Omental fat pad (tissue), 3 donors: ENCODE measurements at regions not wholly inside any gene's neighbourhood (a gene's known extent, or its start where the extent isn't known, plus 50 kb on each side); places are given as distances from the start of the nearest gene placed in this dataset.
"Not testable (repeated sequence)": the region's sequence is repeated elsewhere in the genome, so short reads cannot be mapped to it uniquely, and the experiment has no call there.

Source experiments
- ATAC-seq: fragments of 150-250 bp; one replicate; pipeline ENCODE4 v1.9.1; 2016; ENCODE audit warnings: mild to moderate bottlenecking, moderate library complexity; ENCODE audit not compliant: low FRiP score
- DNase-seq: peaks from one replicate; pipeline ENCODE4 v3.0.0-alpha.2; 2019; ENCODE audit warnings: low spot score
- CTCF ChIP-seq, 3 donors: fragments of 450-650 bp; IDR thresholded peaks; one replicate each; pipeline ENCODE4 v1.5.1; 2016 to 2017; ENCODE audit warnings: antibody characterized with exemption in 3 of 3, mild to moderate bottlenecking in 3 of 3, moderate library complexity in 2 of 3

GRCh38 chr1:118558933-118559332 lies 373.9 kb upstream of the SPAG17 start:
- DNase-seq (no peak), ATAC-seq (no peak)

GRCh38 chr1:118556936-118557335 lies 371.9 kb upstream of the SPAG17 start:
- TF ChIP-seq CTCF (IDR thresholded peaks at IDR 0.05), result no peak
- ATAC-seq, result no peak
- DNase-seq, result no peak

More at GRCh38 chr1:118558933-118559332, 373.9 kb upstream of the SPAG17 start:
- TF ChIP-seq CTCF (IDR thresholded peaks at IDR 0.05), result no peak

GRCh38 chr1:118555638-118556037 lies 370.6 kb upstream of the SPAG17 start:
- DNase-seq, result no peak
- TF ChIP-seq CTCF (IDR thresholded peaks at IDR 0.05), result no peak
- ATAC-seq, result no peak

GRCh38 chr1:118535901-118536300 lies 350.9 kb upstream of the SPAG17 start:
- ATAC-seq, result no peak
- TF ChIP-seq CTCF (IDR thresholded peaks at IDR 0.05), result no peak
- no peak for DNase-seq

GRCh38 chr1:118511922-118512321 lies 326.9 kb upstream of the SPAG17 start:
- not testable (repeated sequence) for ATAC-seq

GRCh38 chr1:118504867-118505266 lies 319.8 kb upstream of the SPAG17 start:
- no peak for TF ChIP-seq CTCF (IDR thresholded peaks at IDR 0.05)
- DNase-seq, result no peak
- no peak for ATAC-seq

More at GRCh38 chr1:118511922-118512321, 326.9 kb upstream of the SPAG17 start:
- DNase-seq, result not testable (repeated sequence)

- no peak for TF ChIP-seq CTCF (IDR thresholded peaks at IDR 0.05)
- no peak for ATAC-seq
Measured at GRCh38 chr1:118504221-118504644, 319.2 kb upstream of the SPAG17 start.

GRCh38 chr1:118503752-118504151 lies 318.7 kb upstream of the SPAG17 start:
- no peak for TF ChIP-seq CTCF (IDR thresholded peaks at IDR 0.05)
- DNase-seq (no peak), ATAC-seq (no peak)

More at GRCh38 chr1:118504221-118504644, 319.2 kb upstream of the SPAG17 start:
- no peak for DNase-seq
